GM18519 (cell line): ENCODE measurements at regions not wholly inside any gene's neighbourhood (a gene's known extent, or its start where the extent isn't known, plus 50 kb on each side); places are given as distances from the start of the nearest gene placed in this dataset.

Experiments used
- ATAC-seq: cut with Tn5 transposase; IDR thresholded peaks from one replicate; pipeline ENCODE4 v1.9.1; 2021; ENCODE audit warnings: mild to moderate bottlenecking, moderate library complexity; ENCODE audit not compliant: unreplicated experiment, low FRiP score

DNA sequence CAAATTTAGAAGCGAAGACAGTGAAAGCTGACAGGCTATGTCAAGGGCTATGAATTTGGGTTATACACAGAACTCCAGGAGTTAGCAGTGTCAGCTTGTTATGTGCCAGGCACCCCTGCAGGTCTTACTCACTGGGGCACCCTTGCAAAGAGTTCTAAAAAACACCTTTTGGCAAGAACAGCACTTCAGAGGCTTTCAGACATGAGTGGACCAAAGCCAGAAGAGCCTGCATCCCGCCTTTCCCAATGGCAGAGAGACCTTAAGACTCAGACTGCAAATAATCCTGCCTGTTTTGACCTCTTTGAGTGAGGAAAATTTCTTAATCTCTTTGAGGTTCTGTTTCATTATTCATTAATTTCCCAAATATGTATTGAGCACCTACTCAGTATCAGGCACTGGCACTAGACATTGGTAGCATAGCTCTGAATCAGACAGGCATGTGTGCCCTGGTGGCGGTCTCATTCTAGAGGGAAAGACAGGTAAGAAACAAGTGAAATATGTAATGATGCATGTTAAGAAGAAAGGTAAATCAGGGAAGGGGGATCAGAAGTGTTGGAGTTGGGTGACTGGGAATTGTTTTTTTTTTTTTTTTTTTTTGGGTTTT lies 280.0 kb downstream of the KBTBD8 start:
- ATAC-seq: no peak

DNA sequence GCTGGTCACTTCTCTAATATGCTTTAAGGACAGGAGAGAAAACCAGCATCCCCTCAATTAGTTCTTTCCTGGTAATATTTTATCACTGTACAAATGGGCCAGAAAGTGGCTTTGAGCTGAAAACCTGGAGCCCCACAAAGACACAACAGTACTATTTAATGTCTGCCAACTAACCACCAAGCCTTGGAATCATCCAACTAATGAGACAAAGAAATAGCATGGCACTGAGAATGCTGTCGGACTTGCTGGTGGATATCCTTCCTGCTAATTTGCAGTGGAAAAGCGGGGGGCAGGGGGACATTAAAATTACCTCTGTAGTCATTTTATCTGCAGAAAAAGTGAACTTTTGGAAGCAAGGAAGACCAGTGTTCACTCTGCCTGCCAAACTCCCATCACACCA lies 288.5 kb downstream of the KBTBD8 start:
- no peak for ATAC-seq

DNA sequence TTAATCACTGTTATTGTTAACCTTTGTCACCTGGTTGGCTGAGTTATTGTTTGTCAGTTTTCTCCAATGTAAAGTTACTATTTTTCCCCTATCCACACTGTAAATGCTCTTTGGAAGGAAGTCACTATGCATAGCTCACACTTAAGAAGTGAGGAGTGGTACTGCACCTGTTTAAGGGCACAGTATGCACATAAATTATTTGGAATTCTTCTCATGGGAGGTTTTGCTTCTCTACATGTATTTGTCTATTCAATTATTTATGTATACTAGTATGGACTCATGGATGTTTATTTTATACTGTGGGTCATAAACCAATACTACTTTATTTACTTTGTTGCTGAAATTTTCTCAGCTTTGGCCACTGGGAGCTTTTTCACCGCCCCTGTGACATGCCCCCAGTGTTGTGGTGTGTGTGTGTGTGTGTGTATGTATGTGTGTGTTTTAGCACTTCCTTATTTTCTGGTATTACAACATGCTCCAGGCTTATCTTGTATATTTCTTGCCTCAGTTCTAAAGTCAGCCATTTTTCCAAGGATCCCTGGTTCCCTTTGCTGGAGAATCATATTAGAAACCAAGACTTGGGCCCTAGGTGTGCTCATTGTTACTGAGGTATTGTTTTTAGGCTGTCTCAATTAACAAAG lies 290.5 kb downstream of the KBTBD8 start:
- ATAC-seq: no peak

DNA sequence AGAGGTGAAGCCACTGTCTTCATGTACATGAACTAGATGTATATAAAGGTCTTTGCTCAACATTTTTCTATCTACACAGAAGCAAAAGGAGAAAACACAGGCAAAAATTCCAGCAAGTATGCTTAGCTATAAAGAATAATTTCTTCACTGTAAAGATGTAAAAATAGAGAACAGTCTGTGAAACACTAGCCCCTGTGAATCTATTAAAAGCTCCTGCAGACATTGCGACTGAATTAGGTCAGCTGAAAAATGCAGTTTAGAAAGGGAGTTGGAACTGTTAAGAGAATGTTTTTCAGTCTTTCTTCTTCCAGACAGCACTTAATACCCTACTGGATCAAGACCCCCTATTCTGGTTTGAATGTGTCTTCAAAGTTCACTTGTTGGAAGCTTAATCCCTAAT lies 291.5 kb downstream of the KBTBD8 start:
- ATAC-seq: no peak

DNA sequence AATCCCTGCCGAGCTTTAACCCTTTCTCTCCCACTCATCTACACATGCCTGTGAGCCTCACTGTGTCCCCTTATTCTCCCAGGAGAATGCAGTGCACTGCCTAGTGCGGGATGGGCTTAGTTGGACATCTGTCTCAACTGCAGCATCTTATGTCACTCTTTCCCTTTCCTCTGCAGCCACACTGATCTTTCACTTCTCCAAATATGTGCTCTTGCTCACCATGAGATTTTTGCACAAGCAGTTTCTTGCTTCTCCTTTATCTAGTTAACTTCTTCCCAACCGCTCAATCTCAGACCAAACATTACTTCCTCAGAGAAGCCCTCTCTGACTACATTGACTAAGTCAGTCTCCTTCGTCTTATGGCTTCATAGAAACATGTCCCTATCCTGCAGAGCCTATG lies 292.3 kb downstream of the KBTBD8 start:
- peak; percentile 64 for ATAC-seq

DNA sequence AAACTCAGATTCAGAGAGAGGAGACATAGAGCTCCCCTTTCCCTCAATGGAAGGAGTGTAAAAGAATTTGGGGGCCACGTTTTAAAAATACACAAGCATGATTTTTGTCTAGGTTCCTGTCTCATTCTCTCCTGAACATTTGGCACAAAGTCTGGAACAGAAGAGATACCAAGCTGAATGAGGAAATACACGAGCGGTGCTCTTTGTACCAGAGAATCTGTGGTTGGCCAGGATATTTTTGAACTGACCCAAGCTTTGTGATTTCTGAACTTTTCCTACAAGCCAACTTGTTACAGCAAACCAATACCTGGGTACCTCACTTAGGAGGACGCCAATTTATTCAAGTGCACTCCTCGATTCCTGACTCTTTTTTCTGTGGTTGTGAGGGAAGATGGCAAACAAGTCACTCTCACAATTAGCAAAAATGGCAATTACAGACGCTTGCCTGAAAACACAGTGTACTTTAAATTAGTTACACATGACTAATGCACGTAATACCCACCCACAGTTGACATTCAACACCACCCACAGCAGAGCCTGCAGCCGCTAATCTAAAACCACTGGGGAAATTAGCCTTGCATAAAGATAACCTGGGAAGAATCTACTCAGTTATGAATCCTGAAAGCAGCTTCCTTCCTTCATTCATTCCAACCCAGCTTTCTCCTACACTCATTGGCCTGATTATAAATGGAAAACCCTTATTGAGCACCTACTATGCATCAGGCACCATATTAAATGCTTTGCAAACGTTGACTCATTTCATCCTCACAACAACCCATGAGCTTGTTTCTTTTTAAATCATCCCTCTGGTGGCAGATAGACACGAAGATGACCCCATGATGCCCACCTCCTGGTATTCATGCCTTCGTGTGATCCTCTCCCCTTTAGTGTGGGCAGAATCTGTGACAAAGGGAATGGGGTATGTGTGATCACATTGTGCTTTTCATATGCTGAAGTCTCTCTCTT lies 293.5 kb downstream of the KBTBD8 start:
- ATAC-seq: peak; percentile 46

DNA sequence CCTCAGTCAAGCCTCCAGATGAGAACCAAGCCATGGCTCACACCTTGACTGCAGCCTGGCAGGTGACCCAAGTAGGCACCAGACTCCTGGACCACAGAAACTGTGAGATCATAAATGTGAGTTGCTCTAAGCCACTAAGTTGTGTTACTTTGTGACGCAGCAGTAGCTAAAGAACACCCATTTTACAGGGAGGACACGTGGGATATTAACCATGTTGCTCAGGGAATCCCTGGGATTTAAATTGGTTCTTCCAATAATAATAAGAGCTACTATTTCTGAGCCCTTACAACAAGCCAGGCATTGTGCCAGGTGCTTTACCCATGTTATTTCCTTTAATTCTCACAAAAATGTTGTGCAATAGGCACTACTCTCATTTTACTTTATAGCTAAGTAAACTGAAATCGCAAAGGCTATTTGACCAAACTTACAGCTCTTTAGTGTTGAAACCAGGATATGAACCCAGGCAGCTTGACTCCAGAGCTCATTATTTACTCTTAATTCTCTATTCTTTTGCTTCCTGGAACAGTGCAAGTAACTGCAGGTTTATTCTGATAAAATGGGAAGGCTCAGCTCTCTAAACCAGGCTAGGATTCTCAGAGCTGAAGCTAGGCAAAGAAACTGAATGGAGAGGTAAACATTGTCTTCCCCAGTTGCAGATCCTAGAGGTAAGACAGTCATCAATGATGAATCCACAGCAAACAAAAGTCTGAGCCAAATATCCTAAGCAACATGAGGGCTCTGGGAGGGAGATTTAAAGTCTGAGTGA lies 294.4 kb downstream of the KBTBD8 start:
- no peak for ATAC-seq

DNA sequence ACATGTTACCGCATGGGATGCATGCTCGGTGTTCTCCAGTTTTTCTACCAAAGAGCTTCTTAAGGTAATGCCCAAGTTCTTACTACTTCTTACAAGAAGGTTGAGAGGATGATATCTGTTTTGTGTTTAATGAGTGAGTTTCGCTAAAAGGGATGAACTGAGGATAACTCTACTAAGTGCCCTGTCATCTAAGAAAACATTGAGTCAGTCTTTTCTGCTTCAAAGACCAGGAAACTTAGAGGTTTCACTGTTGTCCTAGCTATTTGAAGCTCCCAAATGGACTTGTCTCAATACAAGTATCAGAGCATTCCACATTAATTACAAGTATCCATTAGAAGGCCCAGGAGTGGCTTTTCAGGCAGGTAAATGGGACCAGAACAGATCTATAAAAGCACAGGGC lies 296.2 kb downstream of the KBTBD8 start:
- ATAC-seq: no peak

DNA sequence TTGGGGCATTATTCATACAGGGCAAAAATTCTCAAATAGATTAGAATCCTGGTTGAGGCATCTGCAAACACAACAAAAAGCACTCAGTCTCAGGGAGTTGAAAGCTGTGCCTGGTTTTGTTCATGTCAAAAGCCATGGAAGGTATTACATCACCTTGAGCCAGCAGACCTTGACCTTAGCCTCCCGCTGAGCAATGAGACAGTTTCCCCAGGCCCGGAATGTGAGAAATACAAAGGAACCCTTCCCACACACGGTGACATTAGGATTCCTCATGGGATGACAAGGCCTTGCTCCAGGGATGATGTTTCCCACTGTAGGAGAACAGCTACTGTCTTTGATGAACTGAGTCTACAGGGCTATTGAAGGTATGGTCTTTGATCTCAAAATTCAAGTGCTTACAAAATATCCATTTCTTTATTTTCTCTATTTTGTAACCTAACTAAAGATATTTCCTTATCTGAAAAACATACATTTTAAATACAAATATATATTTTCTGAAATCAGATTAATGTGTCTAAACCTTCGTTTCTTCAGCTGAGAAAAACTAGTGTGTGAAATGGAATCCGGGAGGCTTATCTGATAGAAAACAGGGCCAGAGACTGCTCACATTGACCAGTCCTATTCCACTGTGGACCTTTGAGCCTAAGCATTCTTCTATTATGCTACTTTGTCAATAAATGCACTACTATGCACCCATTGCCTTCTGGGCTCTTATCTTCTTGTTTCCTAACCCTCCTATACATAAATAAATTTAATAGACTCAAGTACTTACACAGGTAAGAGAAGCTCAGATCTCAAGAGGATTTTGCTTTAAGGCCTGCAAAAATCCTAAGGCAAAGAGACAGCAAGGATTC lies 298.2 kb downstream of the KBTBD8 start:
- no peak for ATAC-seq

DNA sequence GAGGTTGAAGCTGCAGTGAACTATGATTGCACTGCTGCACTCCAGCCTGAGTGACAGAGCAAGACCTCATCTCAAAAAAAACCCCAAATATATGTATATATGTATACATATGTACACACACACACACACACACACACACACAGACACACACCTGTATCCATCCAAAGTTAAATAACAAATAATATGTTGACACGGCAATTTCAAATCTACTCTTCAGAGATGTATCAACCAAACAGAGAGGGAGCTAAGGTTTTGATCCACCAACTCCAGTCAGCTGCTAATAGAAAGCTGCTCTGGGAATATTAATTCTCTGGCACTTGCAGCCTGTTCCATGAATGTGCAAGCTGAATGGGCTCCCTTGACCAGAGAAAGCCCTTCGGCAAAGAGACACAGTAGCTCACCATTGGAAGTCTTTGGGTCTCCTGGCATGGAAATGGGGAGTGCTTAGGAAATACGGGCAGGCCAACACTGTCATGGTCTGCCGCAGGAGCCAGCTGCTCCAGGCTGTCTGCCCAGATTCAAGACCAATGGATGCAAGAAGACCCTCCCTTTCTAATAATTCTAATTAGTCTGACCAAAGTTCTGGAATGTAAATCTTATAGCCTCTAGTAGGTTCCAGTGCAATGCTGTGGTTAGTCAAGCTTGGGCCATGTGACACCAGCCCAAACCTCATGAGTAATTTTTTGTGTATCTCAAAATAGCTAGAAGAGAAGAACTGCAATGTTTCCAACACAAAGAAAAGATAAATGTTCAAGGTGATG lies 299.8 kb downstream of the KBTBD8 start:
- no peak for ATAC-seq

DNA sequence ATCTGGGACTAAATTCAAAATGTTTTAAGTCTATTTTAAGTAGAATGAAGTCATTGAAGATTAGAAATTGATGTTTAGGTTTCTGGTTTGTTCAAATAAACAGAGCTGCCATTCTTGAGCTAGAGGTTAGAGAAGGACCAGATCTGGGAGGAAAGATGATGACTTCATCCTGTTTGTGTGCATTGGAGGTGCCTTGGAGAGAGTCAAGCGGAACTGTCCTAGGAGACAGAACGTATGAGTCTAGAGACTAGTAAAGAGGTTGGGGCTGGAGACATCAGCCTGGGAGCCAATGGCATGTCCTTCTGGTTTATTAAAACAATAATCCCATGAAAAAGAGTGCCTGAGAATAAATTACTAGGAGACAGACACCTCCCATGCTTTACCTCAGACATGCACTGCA lies 303.4 kb downstream of the KBTBD8 start:
- no peak for ATAC-seq

DNA sequence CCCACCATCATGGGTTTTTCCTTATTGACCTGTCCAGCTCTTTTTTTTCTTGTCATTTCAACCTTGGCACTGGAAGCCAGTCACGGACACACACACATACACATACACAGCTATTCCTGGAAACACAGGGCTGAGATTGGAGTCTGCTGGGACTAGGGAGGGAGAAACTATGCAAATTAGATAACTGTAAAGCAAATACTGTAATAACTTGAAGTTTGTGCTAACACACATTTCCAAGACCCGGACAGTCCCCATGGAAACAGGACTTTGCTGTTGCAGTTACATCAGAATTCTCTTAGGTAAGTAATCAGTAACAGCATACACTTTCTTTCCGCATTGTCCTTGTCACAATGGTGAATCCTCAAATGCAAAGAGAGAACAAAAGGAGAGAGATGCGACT lies 304.4 kb downstream of the KBTBD8 start:
- no peak for ATAC-seq

DNA sequence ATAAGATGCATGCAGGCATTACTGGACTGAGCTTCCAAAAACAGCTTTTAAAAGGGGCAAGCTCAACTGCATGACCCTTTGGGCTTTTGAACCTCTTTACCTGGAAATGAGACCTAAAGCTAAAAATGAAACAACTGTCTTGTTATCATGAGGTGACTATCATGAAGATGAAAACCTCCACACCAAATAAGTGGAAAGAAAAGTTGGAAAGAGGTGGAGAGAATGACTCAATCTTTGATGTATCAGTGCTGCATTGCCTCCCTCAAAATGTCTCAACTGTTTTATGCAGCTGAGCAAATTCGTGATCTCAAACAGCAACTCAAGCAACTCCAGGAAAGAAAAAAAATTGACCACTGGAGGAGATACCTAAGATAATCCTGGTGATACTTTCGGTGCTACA lies 307.1 kb downstream of the KBTBD8 start:
- ATAC-seq: no peak

DNA sequence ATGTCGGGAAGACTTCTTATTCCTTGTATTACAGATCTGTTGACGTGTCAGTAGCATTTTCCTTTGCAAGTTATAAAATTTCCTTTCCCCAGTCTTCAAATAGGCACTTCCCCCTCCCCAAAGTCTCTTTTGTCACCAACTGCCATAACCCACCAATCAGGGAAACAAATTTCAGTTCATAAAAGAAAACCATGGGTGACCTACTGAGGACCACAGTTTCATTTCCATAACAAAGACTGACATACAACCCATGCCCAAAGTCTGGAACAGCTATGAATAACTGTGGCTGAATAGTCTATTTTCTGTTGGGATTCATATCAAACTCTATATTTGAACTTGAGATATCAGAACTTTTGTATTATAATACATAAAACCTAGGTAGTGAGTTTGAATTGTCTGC lies 307.8 kb downstream of the KBTBD8 start:
- no peak for ATAC-seq

DNA sequence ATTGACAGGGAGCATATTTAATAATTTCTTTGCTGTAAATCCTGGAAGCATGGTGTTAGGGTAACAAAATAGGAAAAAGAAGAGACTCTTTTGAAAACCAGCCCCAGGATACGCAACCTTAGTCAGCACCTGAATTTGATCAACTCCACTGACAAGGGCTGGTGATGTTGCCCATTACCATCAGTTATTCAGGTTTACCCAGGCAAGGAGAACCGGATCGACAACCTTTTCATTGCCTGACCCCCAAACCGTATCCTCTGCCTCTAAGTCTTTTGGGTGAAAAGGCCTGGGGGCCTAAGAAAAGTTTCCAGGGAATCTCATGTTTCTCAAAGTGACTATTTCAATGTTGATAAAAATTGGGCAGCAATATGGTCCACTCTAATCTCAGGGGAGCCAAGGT lies 313.3 kb downstream of the KBTBD8 start:
- no peak for ATAC-seq

DNA sequence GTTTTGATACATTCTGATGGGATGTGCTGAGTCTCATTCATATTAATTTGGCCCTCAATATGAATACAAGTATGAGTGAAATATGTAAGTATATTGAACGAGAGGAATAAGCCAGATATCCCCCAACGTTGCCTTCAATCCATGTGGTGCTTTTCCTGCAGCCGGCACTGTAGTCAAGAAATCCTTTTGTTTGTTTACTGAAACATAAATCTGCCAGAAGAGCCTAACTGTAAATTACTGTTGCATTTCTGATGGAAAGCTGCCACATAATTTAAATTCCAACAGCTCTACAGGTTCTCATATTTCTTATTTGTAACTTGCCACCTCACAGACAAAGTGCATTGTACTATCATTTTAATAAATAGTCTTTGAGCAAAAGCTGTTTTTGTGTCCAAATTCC lies 314.0 kb downstream of the KBTBD8 start:
- ATAC-seq: no peak

DNA sequence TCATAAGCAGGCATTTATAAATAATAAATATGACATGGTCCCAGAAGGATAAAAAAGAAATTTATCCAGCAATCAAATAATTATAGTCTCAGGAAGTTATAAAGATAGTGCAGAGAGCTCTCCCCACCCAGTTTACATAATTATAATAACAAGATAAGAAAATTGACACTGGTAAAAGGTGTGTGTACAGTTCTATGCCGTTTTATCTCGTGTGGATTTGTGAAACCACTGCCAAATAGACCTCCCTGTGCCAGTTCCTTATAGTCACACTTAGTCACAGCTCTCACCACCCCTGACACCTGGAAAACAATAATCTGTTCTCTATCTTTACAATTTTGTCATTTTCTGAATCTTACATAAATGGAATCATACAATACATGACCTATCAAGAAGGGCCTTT lies 320.1 kb downstream of the KBTBD8 start:
- ATAC-seq: no peak

DNA sequence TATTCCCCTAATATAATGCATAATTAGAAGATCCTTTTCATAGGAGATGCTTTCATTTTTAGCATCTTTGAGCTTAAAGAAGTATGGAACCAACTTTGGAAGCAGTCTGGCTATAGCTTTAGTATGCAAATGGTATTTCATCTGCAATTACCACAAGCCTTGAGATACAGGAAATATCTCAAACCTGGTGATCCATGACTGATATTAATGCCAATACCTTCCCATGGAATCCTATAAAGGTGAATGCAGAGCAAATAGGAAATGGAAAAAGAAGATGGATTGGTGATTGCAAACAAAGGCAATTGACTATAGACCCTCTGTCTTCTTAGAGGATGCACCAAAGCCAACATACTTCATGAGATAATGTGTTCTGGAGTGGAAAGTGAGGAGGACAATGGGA lies 326.4 kb downstream of the KBTBD8 start:
- no peak for ATAC-seq
